ENCODE measurements at regions not wholly inside any gene's neighbourhood (a gene's known extent, or its start where the extent isn't known, plus 50 kb on each side); places are given as distances from the start of the nearest gene placed in this dataset.
"Not testable (repeated sequence)": the region's sequence is repeated elsewhere in the genome, so short reads cannot be mapped to it uniquely, and the experiment has no call there.

- DNase-seq = peak in 6 of 56 donors; percentile 8 to 35 (median 12)
Measured at GRCh38 chr9:134545543-134546245, 95.9 kb upstream of the COL5A1 start.

GRCh38 chr9:134546246-134546731 is 95.3 kb upstream of the COL5A1 start:
- DNase-seq = no peak

- no peak for DNase-seq
Measured at GRCh38 chr9:134546746-134547145, 94.9 kb upstream of the COL5A1 start.

DNA sequence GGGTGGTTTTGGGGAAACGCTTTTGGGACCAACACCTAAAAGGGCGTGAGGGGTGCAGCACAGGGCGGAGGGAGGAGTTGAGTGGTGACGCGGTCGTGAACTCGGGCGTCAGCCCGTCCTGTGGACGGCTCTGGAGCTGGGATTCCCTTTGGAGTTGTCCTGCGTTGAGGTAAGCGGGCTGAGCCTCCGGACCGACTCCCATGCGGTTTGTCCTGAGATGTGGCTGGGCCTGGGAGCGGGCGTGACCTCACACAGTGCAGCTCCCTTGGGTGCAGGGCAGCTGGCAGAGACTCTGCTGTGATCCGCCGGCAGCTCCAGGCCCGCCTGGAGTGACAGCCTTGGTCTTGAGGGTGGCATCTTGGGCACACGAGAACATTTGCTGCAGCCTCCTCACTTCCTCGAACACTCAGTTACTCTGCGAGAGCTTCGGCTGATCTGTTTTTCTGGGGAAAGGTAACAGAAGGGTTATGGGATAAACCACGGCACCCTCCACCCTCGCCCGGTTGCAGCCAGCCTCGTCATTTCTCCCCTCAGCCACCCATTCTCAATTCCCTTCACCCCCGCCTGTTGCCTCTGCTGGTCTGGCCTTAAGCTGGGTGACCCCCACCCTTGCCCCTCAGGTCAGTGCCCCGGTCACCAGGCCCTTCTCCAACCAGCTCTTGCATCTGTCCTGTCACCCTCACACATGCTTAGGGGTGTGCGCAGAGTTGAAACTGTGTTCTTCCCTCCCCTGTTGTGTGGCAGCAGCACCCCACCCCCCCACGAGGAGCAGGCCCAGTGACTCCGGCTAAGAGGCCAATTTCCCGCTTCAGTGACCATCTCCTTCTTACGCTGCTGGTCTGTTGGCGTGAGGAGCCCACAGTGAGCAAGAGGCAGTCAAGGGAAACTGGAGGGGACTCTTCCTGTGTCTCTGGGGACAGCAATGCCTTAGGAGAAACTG is 94.2 kb upstream of the COL5A1 start:
- DNase-seq = no peak

DNA sequence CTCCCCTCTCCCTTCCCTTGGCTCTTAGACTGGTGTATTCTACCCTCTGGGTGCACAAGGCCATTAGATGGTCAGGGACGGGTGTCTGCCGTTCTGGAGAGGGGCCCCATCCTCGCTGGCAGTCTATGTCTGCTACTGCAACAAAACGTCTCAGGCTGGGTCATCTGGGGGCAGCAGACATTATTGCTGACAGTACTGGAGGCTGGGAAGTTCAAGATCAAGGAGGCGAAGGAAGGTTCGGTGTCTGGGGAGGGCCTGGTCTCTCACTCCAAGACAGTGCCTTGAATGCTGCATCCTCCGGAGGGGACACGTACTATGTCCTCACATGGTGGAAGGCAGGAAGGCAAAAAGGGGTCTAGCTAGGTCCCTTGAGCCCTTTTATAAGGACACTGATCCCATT is 93.4 kb upstream of the COL5A1 start:
- DNase-seq = no peak

DNA sequence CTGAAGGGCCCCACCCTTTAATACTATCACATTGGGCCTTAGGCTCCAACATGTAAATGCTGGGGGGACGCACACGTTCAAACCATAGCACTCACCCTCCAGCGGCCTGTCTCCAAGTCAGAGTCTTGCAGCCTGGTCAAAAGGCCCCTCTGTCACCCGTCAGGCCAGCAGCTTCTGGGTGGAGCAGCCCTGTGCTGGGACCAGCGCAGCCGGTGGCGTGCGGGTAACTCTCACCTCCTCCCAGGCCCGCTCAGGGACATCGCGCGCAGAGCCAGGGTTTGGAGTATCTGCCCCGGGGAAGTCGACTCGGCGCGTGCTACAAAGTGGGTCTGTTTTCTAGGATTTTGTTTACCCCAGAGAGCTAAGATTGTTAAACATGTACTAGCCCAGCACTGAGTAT is 93.0 kb upstream of the COL5A1 start:
- no peak for DNase-seq

DNA sequence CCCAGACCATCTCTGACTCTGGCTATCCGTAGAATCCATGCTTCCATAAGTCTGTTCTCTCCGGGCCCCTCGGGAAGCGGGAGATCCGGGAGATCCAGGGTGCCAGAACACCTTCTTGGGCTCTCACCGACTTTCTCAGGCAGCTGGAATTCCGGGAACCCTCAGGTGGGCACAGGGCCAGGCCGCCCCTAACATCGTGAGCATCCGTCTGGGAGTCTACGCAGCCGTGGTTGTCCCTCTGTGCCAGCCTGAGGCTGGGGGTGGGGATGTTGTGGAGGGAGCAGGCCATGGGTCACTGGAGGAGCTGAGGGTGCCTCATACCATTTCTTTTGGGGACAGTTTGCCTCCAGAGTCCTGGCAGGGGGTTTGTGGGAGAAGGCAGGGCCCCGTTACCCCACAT is 92.3 kb upstream of the COL5A1 start:
- no peak for DNase-seq

GRCh38 chr9:134550081-134550480 is 91.5 kb upstream of the COL5A1 start:
- not testable (repeated sequence) for DNase-seq

- no peak for DNase-seq
Measured at GRCh38 chr9:134550584-134550983, 91.0 kb upstream of the COL5A1 start.

DNA sequence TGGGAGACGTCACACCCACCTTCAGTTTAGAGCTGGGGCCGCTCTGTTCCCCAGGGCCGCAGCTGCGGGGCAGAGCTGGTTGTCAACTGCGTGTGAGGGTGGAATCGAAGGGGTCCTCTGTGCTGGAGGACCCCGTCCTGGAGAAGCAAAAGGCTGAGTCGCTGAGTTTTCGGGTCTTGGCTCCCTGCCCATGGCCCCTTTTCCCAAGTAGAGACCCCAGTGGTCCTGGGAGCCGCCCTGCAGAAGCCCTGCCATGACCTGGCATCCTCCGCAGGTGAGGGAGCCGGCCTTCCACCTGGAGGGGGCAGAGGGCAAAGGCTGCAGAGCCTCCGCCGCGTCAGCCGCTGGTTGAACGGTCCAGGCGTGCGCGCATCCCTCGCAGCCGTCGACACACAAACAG is 90.4 kb upstream of the COL5A1 start:
- no peak for DNase-seq

GRCh38 chr9:134551644-134552348 is 89.8 kb upstream of the COL5A1 start:
- peak in 14 of 56 donors; percentile 4 to 43 (median 22) for DNase-seq

DNA sequence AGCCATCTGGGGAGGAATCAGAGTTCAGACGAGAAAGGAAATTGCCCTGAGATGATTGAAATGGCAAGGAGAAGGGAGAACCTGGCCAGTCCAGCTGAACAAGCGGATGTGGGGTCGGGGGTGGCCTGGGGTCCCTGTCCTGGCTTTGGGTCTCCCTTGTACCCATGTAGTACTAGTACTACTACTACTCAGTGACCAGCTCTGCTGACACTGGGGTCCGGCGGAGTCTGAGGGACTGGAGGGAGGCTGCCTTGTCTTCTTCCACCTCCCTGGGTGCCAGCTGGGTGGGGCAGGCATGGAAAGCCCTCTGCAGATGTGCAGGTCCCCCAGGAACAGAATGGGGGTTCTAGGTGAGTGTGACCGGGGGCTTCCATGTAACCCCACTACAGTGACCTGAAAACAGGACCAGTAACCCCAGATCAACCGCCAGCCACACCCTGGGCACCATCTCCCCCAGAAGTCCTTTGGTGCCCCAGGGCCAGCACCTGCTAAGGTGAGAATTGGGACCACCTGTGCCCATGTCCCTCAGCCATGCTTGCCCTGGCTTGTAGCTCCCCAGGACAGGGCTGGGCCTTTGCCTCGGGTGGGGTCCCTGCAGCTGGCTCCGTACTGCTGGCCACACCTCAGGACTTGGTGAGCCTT is 89.1 kb upstream of the COL5A1 start:
- peak in 2 of 56 donors; percentile 10 to 13 for DNase-seq

- DNase-seq = no peak
Measured at GRCh38 chr9:134553061-134553891, 88.3 kb upstream of the COL5A1 start.

GRCh38 chr9:134553996-134554372 is 87.6 kb upstream of the COL5A1 start:
- DNase-seq = no peak

GRCh38 chr9:134554373-134555093 is 87.1 kb upstream of the COL5A1 start:
- DNase-seq = no peak

DNA sequence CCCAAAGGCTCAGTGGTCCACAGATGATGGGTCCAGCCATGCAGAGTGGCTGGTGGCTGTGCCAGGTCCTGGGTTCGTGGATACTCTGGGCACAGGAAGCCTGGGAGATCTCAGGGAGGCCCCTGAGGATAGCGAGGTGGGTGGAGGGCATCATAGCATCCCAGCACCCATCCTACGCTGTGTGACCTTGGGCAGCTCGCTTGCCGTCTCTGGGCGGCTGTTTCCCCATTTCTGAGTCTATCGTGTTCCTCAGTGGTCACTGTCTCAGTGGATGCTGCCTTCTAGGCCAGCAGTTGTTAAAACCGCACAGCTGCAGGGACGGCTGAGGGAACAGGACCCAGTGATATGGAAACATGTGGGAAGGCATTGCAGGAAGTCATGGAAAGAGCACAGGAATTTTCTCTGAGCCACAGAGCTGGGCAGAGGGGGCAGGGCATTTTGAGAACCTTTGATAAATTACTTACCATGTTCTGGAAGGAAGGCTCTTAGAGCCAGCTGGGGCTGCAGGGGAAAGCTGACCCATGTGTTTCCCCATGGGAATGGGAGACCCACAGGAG is 86.4 kb upstream of the COL5A1 start:
- DNase-seq = no peak

DNA sequence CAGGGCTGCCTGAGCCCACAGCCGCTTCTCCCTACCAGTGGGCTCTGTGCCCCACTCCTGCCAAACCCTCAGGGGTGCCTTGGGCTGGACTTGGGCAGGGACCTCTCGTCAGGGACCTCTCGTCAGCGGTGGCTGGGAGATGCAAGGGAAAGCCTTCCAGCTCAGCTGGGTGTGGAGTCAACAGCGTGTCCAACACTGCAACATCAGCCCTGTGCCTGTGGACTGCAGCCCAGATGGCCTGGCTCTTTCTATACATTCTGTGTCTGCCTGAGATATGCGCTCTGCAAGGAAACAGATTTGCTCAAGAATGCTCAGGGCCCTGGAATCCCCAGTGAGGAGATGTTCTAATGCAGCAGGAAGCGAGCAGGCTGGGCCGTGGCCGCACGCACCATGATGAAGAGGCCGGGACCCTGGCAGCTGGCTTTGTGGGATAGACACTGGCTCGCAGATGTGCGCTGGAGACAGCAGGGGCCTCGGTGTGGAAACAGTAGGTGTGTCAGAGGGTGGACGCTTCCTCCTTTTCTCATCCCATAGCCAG is 85.0 kb upstream of the COL5A1 start:
- no peak for DNase-seq

- peak in 15 of 56 donors; percentile 14 to 57 (median 30) for DNase-seq
Measured at GRCh38 chr9:134557331-134557730, 84.3 kb upstream of the COL5A1 start.
